Activated T-cell treated with anti-CD3 and anti-CD28 coated beads for 24 hours (primary cell): ENCODE measurements at regions not wholly inside any gene's neighbourhood (a gene's known extent, or its start where the extent isn't known, plus 50 kb on each side); places are given as distances from the start of the nearest gene placed in this dataset.
A peak's percentile ranks its signal among the peaks of the same experiment; 100 is the strongest.
"Not testable (repeated sequence)": the region's sequence is repeated elsewhere in the genome, so short reads cannot be mapped to it uniquely, and the experiment has no call there.

Experiments
- DNase-seq: peaks from one replicate; pipeline ENCODE4 v3.0.0-alpha.2; 2020; ENCODE audit warnings: low read depth

GRCh38 chr5:99061299-99061698 is 132.5 kb upstream of the CHD1 start:
- no peak for DNase-seq

- peak; percentile 74 for DNase-seq
Measured at GRCh38 chr5:99060306-99061261, 131.8 kb upstream of the CHD1 start.

GRCh38 chr5:99059685-99060084 is 130.9 kb upstream of the CHD1 start:
- DNase-seq, result no peak

- no peak for DNase-seq
Measured at GRCh38 chr5:99058466-99058865, 129.7 kb upstream of the CHD1 start.

GRCh38 chr5:99054972-99055371 is 126.2 kb upstream of the CHD1 start:
- DNase-seq, result no peak

- no peak for DNase-seq
Measured at GRCh38 chr5:99045871-99046270, 117.1 kb upstream of the CHD1 start.

- not testable (repeated sequence) for DNase-seq
Measured at GRCh38 chr5:99043257-99043656, 114.5 kb upstream of the CHD1 start.

- DNase-seq, result peak; percentile 7
Measured at GRCh38 chr5:99037668-99038067, 108.9 kb upstream of the CHD1 start.

GRCh38 chr5:99035942-99036341 is 107.1 kb upstream of the CHD1 start:
- DNase-seq, result no peak

GRCh38 chr5:99034336-99034735 is 105.5 kb upstream of the CHD1 start:
- DNase-seq, result no peak

GRCh38 chr5:99033014-99033900 is 104.5 kb upstream of the CHD1 start:
- no peak for DNase-seq

- no peak for DNase-seq
Measured at GRCh38 chr5:99032234-99033013, 103.6 kb upstream of the CHD1 start.

GRCh38 chr5:99030906-99031440 is 102.2 kb upstream of the CHD1 start:
- no peak for DNase-seq

GRCh38 chr5:99029172-99029571 is 100.4 kb upstream of the CHD1 start:
- DNase-seq, result no peak

- not testable (repeated sequence) for DNase-seq
Measured at GRCh38 chr5:99028170-99028569, 99.4 kb upstream of the CHD1 start.

GRCh38 chr5:99025298-99026045 is 96.7 kb upstream of the CHD1 start:
- no peak for DNase-seq

GRCh38 chr5:99023330-99023729 is 94.5 kb upstream of the CHD1 start:
- no peak for DNase-seq

- DNase-seq, result no peak
Measured at GRCh38 chr5:99022250-99022649, 93.4 kb upstream of the CHD1 start.

- no peak for DNase-seq
Measured at GRCh38 chr5:99020698-99021048, 91.9 kb upstream of the CHD1 start.

GRCh38 chr5:99019812-99020697 is 91.2 kb upstream of the CHD1 start:
- no peak for DNase-seq
